Renal cortical epithelial cell (primary cell): ENCODE measurements at regions not wholly inside any gene's neighbourhood (a gene's known extent, or its start where the extent isn't known, plus 50 kb on each side); places are given as distances from the start of the nearest gene placed in this dataset.

Experiments used
- DNase-seq: peaks from one replicate; pipeline ENCODE4 v3.0.0-alpha.2; 2011; ENCODE audit warnings: low read depth

- no peak for DNase-seq
Measured at GRCh38 chr1:209324901-209325871, 258.3 kb upstream of the CAMK1G start.

- DNase-seq, result no peak
Measured at GRCh38 chr1:209326076-209326475, 257.4 kb upstream of the CAMK1G start.

- no peak for DNase-seq
Measured at GRCh38 chr1:209326831-209327230, 256.7 kb upstream of the CAMK1G start.

GRCh38 chr1:209328196-209328595, 255.3 kb upstream of the CAMK1G start:
- DNase-seq, result no peak

GRCh38 chr1:209335178-209335577, 248.3 kb upstream of the CAMK1G start:
- DNase-seq, result no peak

GRCh38 chr1:209341146-209341545, 242.4 kb upstream of the CAMK1G start:
- DNase-seq, result no peak

GRCh38 chr1:209341673-209342420, 241.7 kb upstream of the CAMK1G start:
- DNase-seq, result no peak

- no peak for DNase-seq
Measured at GRCh38 chr1:209342441-209343175, 240.9 kb upstream of the CAMK1G start.

- DNase-seq, result no peak
Measured at GRCh38 chr1:209343511-209343910, 240.0 kb upstream of the CAMK1G start.

GRCh38 chr1:209344156-209344555, 239.4 kb upstream of the CAMK1G start:
- no peak for DNase-seq

- DNase-seq, result peak; percentile 53
Measured at GRCh38 chr1:209349363-209350308, 233.9 kb upstream of the CAMK1G start.

- no peak for DNase-seq
Measured at GRCh38 chr1:209353053-209353452, 230.5 kb upstream of the CAMK1G start.

GRCh38 chr1:209354111-209354839, 229.2 kb upstream of the CAMK1G start:
- DNase-seq, result peak; percentile 88

- DNase-seq, result no peak
Measured at GRCh38 chr1:209354840-209355165, 228.7 kb upstream of the CAMK1G start.

GRCh38 chr1:209355415-209355814, 228.1 kb upstream of the CAMK1G start:
- no peak for DNase-seq

- DNase-seq, result no peak
Measured at GRCh38 chr1:209356976-209357377, 226.5 kb upstream of the CAMK1G start.

- DNase-seq, result no peak
Measured at GRCh38 chr1:209363112-209363511, 220.4 kb upstream of the CAMK1G start.

GRCh38 chr1:209364716-209365115, 218.8 kb upstream of the CAMK1G start:
- DNase-seq, result peak; percentile 81

- peak; percentile 73 for DNase-seq
Measured at GRCh38 chr1:209367061-209367772, 216.3 kb upstream of the CAMK1G start.
